Thyroid gland (tissue), 4 donors: ENCODE measurements at regions not wholly inside any gene's neighbourhood (a gene's known extent, or its start where the extent isn't known, plus 50 kb on each side); places are given as distances from the start of the nearest gene placed in this dataset.

ENCODE experiments used
- DNase-seq, 2 donors: peaks; one replicate each; pipeline ENCODE4 v3.0.0-alpha.2; 2019
- H3K27ac ChIP-seq, 3 donors: fragments of 200-600 bp; sonication (generic); 1 replicate in 2 of 3; 2 replicates in 1 of 3; pipeline ENCODE4 v1.5.1; 2016 to 2019; ENCODE audit warnings: mild to moderate bottlenecking in 1 of 3, moderate library complexity in 1 of 3
- H3K27me3 ChIP-seq: fragments of 200-600 bp; sonication (generic); one replicate; pipeline ENCODE4 v1.5.1; 2019
- H3K36me3 ChIP-seq, 2 donors: fragments of 200-600 bp; sonication (generic); one replicate each; pipeline ENCODE4 v1.5.1; 2016 to 2019
- H3K4me1 ChIP-seq, 2 donors: fragments of 200-600 bp; sonication (generic); one replicate each; pipeline ENCODE4 v1.5.1; 2017 to 2019
- H3K4me3 ChIP-seq, 3 donors: fragments of 200-600 bp; sonication (generic); replicated peaks in 1 of 3; 1 replicate in 2 of 3; 2 replicates in 1 of 3; pipeline ENCODE4 v1.5.1; 2016; ENCODE audit warnings: mild to moderate bottlenecking in 1 of 3
- H3K9me3 ChIP-seq: fragments of 200-600 bp; sonication (generic); one replicate; pipeline ENCODE4 v1.5.1; 2017
- CTCF ChIP-seq, 6 experiments: fragments of 200-600 bp in 3 of 6; fragments of 450-650 bp in 3 of 6; sonication (generic) in 3 of 6; IDR thresholded peaks; one replicate each; pipeline ENCODE4 v1.5.1; 2016 to 2019; ENCODE audit warnings: antibody characterized with exemption in 6 of 6, mild to moderate bottlenecking in 2 of 6, inconsistent platforms in 1 of 6, moderate library complexity in 1 of 6
- POLR2A ChIP-seq, 2 donors: fragments of 450-650 bp; IDR thresholded peaks; one replicate each; pipeline ENCODE4 v1.6.1; 2017; ENCODE audit warnings: antibody characterized with exemption in 2 of 2, mild to moderate bottlenecking in 2 of 2, moderate library complexity in 1 of 2
- WGBS, 2 donors: methylation state at CpG; one replicate each; pipeline ENCODE4 v1.1.5; 2017; 5-methylcytosine and 5-hydroxymethylcytosine counted together
- intact Hi-C: fragments of 100-400 bp; cut with DNase I; formaldehyde crosslinking; loops from one replicate; pipeline ENCODE4 v1.15.1; 2023

- 80 to 86% methylated on average over 9 to 10 of the region's 10 CpGs for WGBS, 2 donors
- TF ChIP-seq CTCF (IDR thresholded peaks at IDR 0.05) (no peak), POLR2A (IDR thresholded peaks at IDR 0.05) (no peak)
- Histone ChIP-seq H3K9me3 (no peaks in the 10 kb centered on the region), H3K27ac (no peak overlapping the region), H3K36me3 (no peaks in the 10 kb centered on the region), H3K27me3 (no peaks in the 10 kb centered on the region), H3K4me3 (no peak overlapping the region), H3K4me1 (no peaks in the 10 kb centered on the region)
- intact Hi-C loops = no loop called here
- no peak for DNase-seq
These were observed 100.7 kb upstream of the PODXL start for GRCh38 chr7:131656980-131657723.

- WGBS, 2 donors = 75 to 86% methylated on average over 4 to 7 of the region's 7 CpGs
- H3K36me3 ChIP-seq = no peaks in the 10 kb centered on the region
- no peaks in the 10 kb centered on the region for H3K4me1 ChIP-seq
- TF ChIP-seq CTCF (IDR thresholded peaks at IDR 0.05) (no peak), POLR2A (IDR thresholded peaks at IDR 0.05) (no peak)
- H3K27ac ChIP-seq = no peak overlapping the region
- intact Hi-C loops = loop anchor here (2.0 kb wide), 1 partner anchor 147 kb away; no protein-coding TSS in a partner anchor
- H3K9me3 ChIP-seq = no peaks in the 10 kb centered on the region
- no peaks in the 10 kb centered on the region for H3K27me3 ChIP-seq
- no peak for DNase-seq
- H3K4me3 ChIP-seq = no peak overlapping the region
These were observed 99.4 kb upstream of the PODXL start for GRCh38 chr7:131655866-131656265.

GRCh38 chr7:131655447-131655846 is 99.0 kb upstream of the PODXL start:
- no peak overlapping the region for H3K4me3 ChIP-seq
- 93 to 98% methylated on average over 6 of the region's 6 CpGs for WGBS, 2 donors
- H3K4me1 ChIP-seq = no peaks in the 10 kb centered on the region
- DNase-seq = no peak
- no peak for TF ChIP-seq POLR2A (IDR thresholded peaks at IDR 0.05)
- no peak for TF ChIP-seq CTCF (IDR thresholded peaks at IDR 0.05)
- no peak overlapping the region for H3K27ac ChIP-seq
- no peaks in the 10 kb centered on the region for H3K9me3 ChIP-seq
- intact Hi-C loops = loop anchor here (2.0 kb wide), 1 partner anchor 147 kb away; no protein-coding TSS in a partner anchor
- H3K36me3 ChIP-seq = no peaks in the 10 kb centered on the region
- H3K27me3 ChIP-seq = no peaks in the 10 kb centered on the region

- no peak for TF ChIP-seq POLR2A (IDR thresholded peaks at IDR 0.05)
- TF ChIP-seq CTCF (IDR thresholded peaks at IDR 0.05) = peak; percentile 84 to 95 (median 92)
- Histone ChIP-seq H3K36me3 (no peaks in the 10 kb centered on the region), H3K27me3 (no peaks in the 10 kb centered on the region), H3K9me3 (no peaks in the 10 kb centered on the region), H3K4me3 (no peak overlapping the region), H3K27ac (no peak overlapping the region), H3K4me1 (no peaks in the 10 kb centered on the region)
- DNase-seq = peak; percentile 84 to 87
- 27 to 38% methylated on average over 15 to 19 of the region's 19 CpGs for WGBS, 2 donors
- intact Hi-C loops = loop anchor here (2.0 kb wide), 1 partner anchor 146 kb away; no protein-coding TSS in a partner anchor
These were observed 98.4 kb upstream of the PODXL start for GRCh38 chr7:131654668-131655326.

- no peak for TF ChIP-seq CTCF (IDR thresholded peaks at IDR 0.05)
- TF ChIP-seq POLR2A (IDR thresholded peaks at IDR 0.05) = no peak
- Histone ChIP-seq H3K36me3 (no peaks in the 10 kb centered on the region), H3K27me3 (no peaks in the 10 kb centered on the region), H3K4me3 (no peak overlapping the region), H3K4me1 (no peaks in the 10 kb centered on the region), H3K27ac (no peak overlapping the region), H3K9me3 (no peaks in the 10 kb centered on the region)
- 83 to 89% methylated on average over 1 of the region's 1 CpG for WGBS, 2 donors
- intact Hi-C loops = loop anchor here (2.0 kb wide), 1 partner anchor 145 kb away; no protein-coding TSS in a partner anchor
- no peak for DNase-seq
These were observed 97.8 kb upstream of the PODXL start for GRCh38 chr7:131654249-131654558.
